HepG2 (cell line): ENCODE measurements at regions not wholly inside any gene's neighbourhood (a gene's known extent, or its start where the extent isn't known, plus 50 kb on each side); places are given as distances from the start of the nearest gene placed in this dataset.

ENCODE experiments used
- ATF2 ChIP-seq: sonication (generic); formaldehyde crosslinking; IDR thresholded peaks from 2 replicates; pipeline ENCODE4 v1.4.0; 2020; ENCODE audit warnings: missing genetic modification reagents
- ELF1 ChIP-seq: sonication (generic); formaldehyde crosslinking; IDR thresholded peaks from 2 replicates; pipeline ENCODE4 v1.4.0; 2020; ENCODE audit warnings: missing genetic modification reagents
- FOXA3 ChIP-seq: IDR thresholded peaks from 2 replicates; pipeline ENCODE4 v1.6.1; 2016; ENCODE audit warnings: missing genetic modification reagents, missing compliant biosample characterization
- GMEB2 ChIP-seq: IDR thresholded peaks from 2 replicates; pipeline ENCODE4 v1.6.1; 2016; ENCODE audit warnings: missing biosample characterization, missing genetic modification reagents, low read depth
- IKZF5 ChIP-seq: IDR thresholded peaks from 2 replicates; pipeline ENCODE4 v1.6.1; 2018; ENCODE audit warnings: missing genetic modification reagents, mild to moderate bottlenecking, missing compliant biosample characterization
- ISX ChIP-seq: sonication (generic); formaldehyde crosslinking; conservative IDR thresholded peaks from 2 replicates; pipeline ENCODE4 v1.5.0; 2020; ENCODE audit warnings: missing genetic modification reagents
- KDM1A ChIP-seq: IDR thresholded peaks from 2 replicates; pipeline ENCODE4 v1.6.1; 2016; ENCODE audit warnings: missing compliant biosample characterization
- NCOA5 ChIP-seq: sonication (generic); formaldehyde crosslinking; IDR thresholded peaks from 2 replicates; pipeline ENCODE4 v1.4.0; 2020; ENCODE audit warnings: missing genetic modification reagents
- PLRG1 ChIP-seq: fragments of 450-650 bp; conservative IDR thresholded peaks from 2 replicates; pipeline ENCODE4 v1.6.1; 2016
- RCOR2 ChIP-seq: IDR thresholded peaks from 2 replicates; pipeline ENCODE4 v1.6.1; 2016; ENCODE audit warnings: missing biosample characterization, missing genetic modification reagents
- RFX1 ChIP-seq: fragments of 450-650 bp; IDR thresholded peaks from 2 replicates; pipeline ENCODE4 v1.6.1; 2017
- SAFB2 ChIP-seq: sonication (generic); formaldehyde crosslinking; IDR thresholded peaks from 2 replicates; pipeline ENCODE4 v1.5.1; 2020; ENCODE audit warnings: missing genetic modification reagents, low read depth, mild to moderate bottlenecking, borderline replicate concordance
- SAP130 ChIP-seq: IDR thresholded peaks from 2 replicates; pipeline ENCODE4 v1.6.1; 2016; ENCODE audit warnings: low read depth
- SKIL ChIP-seq: sonication (generic); formaldehyde crosslinking; IDR thresholded peaks from 2 replicates; pipeline ENCODE4 v1.8.0; 2022; ENCODE audit warnings: missing genetic modification reagents, mild to moderate bottlenecking, moderate library complexity, borderline replicate concordance
- SP5 ChIP-seq: IDR thresholded peaks from 2 replicates; pipeline ENCODE4 v1.6.1; 2016; ENCODE audit warnings: low read depth, borderline replicate concordance
- STAT6 ChIP-seq: sonication (generic); formaldehyde crosslinking; IDR thresholded peaks from 2 replicates; pipeline ENCODE4 v1.4.0; 2020; ENCODE audit warnings: missing genetic modification reagents, mild to moderate bottlenecking, borderline replicate concordance
- TMF1 ChIP-seq: sonication (generic); formaldehyde crosslinking; IDR thresholded peaks from 2 replicates; pipeline ENCODE4 v1.8.1; 2022; ENCODE audit warnings: low read depth, missing genetic modification reagents
- YEATS4 ChIP-seq: sonication (generic); formaldehyde crosslinking; IDR thresholded peaks from 2 replicates; pipeline ENCODE4 v1.4.0; 2020; ENCODE audit warnings: missing genetic modification reagents, borderline replicate concordance
- ZBTB7A ChIP-seq: sonication (generic); formaldehyde crosslinking; IDR thresholded peaks from 2 replicates; pipeline ENCODE4 v1.8.0; 2022; ENCODE audit warnings: mild to moderate bottlenecking, missing genetic modification reagents
- ZKSCAN5 ChIP-seq: sonication (generic); formaldehyde crosslinking; IDR thresholded peaks from 2 replicates; pipeline ENCODE4 v1.5.1; 2020; ENCODE audit warnings: mild to moderate bottlenecking, missing genetic modification reagents
- ZNF839 ChIP-seq: sonication (generic); formaldehyde crosslinking; IDR thresholded peaks from 2 replicates; pipeline ENCODE4 v1.4.0; 2020; ENCODE audit warnings: missing genetic modification reagents, mild to moderate bottlenecking, borderline replicate concordance

- TF ChIP-seq STAT6 (no peak), GMEB2 (CRISPR knock-in tag) (no peak), SP5 (CRISPR knock-in tag) (no peak), SAFB2 (CRISPR knock-in tag) (no peak), RFX1 (no peak), YEATS4 (CRISPR knock-in tag) (no peak), IKZF5 (CRISPR knock-in tag) (no peak), ATF2 (CRISPR knock-in tag) (no peak), SAP130 (CRISPR knock-in tag) (peak; percentile 31; the same call in 1 of the 2 replicates), NCOA5 (CRISPR knock-in tag) (no peak), ELF1 (CRISPR knock-in tag) (0 out of 2 replicates have a peak, but pooled peaks have one; percentile 14), ZKSCAN5 (no peak), RCOR2 (CRISPR knock-in tag) (no peak), ZNF839 (CRISPR knock-in tag) (no peak), ZBTB7A (CRISPR knock-in tag) (no peak), KDM1A (CRISPR knock-in tag) (no peak), TMF1 (CRISPR knock-in tag) (no peak), SKIL (CRISPR knock-in tag) (no peak), ISX (no peak), PLRG1 (no peak), FOXA3 (CRISPR knock-in tag) (peak; percentile 88)
These were observed 120.2 kb upstream of the RAB18 start (continued) for GRCh38 chr10:27383595-27384542.
